HG03064 (cell line): ENCODE measurements at regions not wholly inside any gene's neighbourhood (a gene's known extent, or its start where the extent isn't known, plus 50 kb on each side); places are given as distances from the start of the nearest gene placed in this dataset.

Experiments used
- ATAC-seq: cut with Tn5 transposase; IDR thresholded peaks from one replicate; pipeline ENCODE4 v1.9.1; 2021; ENCODE audit warnings: low read depth; ENCODE audit not compliant: unreplicated experiment

DNA sequence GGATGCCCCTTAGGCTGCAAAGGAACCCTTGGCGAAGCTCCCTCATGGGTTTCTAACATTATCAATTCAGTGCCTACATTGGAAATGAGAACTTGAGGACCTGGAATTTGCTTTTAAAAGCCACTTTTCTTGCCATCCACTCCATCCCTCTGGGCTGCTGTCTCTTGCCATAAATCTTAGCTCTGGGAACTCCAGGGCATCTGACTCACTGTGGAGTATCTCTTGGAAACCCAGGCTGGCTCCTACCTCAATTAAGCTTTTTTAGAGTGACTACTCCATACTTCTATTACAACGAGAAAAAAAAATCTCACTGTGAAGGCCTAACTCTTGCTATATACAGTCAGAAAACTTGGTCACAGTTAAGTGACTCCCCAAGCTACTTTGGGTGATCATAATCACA, 227.2 kb upstream of the SETBP1 start:
- ATAC-seq, result no peak

DNA sequence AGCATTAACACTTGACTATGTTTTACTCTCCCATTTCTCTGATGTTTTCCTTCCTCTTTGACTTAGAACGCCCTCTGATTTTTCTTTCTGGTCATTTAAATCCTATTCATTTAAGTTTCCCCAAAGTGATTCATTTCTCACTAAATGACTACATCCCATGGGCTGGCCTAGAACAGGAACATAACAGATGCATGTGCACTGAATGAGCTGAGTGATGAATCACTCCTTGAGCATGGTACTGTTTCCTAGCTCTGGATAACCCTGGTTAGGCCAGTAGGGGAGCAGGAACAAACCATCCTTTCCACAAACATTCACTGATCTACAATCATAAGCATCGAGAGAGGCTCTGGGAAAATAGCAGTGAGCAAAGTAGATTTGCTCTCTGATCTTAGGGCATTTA, 221.9 kb upstream of the SETBP1 start:
- no peak for ATAC-seq

DNA sequence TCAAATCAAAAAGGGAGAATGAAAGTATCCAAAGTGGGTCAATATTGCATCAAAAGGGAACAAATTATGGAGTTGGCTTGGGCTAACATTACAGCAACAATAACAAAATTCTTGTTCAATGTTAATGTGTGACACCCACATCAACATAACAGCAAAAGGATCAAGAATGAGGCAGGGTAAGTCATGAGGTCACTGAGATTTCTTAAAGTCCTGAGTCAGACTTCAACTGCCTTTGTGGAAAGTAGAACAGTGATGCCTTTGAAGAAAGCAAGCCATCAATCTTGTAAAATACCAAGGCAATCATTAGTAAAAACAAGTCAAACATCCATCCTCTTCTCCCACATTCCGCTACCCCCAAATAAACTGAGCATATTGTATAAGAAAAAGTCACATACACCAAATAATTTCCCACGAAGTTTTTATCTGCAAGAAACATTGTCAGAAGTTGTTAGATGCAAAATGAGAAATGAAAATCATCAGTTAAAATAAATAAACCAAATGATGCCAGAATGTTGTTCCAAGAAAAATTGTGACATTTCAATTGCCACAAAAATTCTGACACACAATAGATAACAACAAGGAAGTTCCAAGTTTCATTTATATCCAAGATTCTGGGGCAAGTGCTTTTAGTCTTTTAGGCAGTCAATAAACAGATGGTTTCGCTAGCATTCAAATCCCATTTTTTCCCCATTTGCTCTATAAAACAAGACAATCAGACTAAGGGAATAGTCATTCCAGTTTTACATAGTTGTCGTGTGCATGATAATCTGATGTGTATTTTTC, 216.1 kb upstream of the SETBP1 start:
- ATAC-seq, result no peak

DNA sequence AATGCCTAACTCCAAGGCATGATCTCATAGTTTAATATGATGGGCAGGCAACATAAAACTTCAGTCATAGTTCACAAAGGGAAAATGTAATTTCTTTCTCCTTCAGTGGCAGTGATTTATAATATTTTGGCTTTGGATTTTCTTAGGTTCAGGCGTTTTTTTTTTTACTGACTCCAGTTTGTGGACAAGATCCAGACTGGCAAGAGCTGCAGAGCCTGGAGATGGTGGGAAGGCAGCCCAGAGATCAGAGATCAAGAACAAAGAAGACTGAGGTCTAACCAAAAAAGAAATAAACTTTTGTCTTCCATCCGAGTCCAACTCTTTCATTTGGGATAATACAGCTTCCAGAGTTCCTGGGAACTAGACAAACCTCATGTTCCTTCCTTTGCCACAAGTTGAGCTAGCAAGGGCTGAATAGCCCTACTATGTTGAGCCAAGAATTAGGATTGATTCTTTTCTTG, 215.3 kb upstream of the SETBP1 start:
- ATAC-seq, result no peak

DNA sequence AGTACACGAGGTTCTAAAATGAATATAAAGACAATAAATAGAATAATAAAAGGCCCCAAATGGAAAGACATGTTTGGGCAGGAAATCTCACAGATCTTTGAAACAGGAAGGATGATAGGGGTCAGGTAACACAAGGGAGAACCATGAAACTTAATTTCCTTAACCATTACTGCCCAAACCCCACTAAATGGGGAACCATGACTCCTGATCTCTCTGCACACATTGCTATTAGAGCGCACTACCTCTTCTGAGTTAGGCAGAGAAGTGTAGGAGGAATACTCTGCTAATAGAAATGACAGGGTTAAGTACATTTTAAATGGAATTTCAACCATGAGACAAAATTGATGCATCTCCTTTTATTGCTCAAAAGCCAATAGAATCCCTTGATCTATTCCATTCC, 213.7 kb upstream of the SETBP1 start:
- no peak for ATAC-seq

DNA sequence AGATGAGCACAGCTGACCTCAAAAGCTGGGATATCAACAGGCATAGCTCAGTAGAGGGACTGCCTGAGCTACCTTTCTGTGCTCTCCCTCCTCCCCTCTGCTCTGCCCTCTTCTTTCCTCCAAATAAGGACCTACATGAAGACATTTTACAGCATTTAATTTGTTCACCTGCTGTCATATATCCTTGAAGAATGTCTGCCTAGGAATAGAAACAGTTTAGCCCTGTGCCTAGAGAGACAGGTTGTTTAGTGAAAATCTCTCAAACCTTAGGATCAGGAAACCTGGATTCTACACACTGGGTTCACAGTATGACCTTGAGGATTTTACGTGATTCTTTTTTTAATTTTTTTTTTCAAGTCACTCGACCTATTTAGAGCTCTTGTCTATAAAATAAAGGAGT, 213.0 kb upstream of the SETBP1 start:
- no peak for ATAC-seq

DNA sequence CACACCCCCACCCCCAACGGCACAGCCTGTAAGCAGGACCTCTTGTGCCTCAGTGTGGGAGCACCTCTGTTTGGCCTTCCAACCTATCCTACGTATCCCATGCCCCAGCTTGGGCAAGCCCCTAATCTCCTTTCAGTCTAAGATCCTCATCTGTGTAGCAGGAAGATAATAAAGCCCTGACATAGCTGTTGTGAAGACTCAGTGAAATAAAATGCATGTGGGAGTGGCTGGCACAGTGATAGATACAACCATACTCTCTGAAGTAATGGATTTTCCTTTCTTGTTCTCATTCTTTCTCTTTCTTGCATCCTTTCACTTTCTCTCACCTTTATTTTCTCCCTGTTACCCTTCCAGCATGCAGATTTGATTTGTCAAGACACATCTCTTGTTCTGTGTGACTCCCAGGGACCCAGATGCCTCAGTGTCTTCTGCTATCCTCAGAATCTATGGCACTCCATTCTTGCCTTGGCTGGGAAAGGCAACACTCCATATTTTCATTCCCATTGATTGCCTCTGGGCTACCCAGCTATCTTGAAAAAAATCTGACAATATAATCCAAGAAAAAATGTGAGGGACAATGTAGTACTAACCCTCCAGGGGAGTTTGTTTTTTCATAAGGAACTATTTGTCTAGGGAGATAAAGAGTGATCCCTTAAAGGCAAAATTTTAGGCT, 207.2 kb upstream of the SETBP1 start:
- ATAC-seq, result no peak

DNA sequence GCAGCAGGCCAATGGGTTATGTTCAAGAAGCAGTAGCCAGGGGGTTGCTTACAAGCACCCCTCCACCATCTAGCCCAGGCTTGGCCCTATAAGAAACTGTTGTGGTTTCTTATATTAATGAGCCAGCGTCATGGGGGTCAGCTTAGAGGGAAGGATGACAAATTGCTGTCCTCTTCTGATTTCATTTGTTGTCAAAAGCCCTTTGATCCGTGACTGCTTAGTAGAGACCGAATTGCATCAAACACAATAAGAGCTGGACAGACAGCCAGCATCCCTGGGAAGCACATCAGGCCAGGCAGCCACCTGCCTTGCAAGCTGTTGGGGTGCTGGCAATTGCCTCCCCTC, 206.6 kb upstream of the SETBP1 start:
- ATAC-seq, result no peak

DNA sequence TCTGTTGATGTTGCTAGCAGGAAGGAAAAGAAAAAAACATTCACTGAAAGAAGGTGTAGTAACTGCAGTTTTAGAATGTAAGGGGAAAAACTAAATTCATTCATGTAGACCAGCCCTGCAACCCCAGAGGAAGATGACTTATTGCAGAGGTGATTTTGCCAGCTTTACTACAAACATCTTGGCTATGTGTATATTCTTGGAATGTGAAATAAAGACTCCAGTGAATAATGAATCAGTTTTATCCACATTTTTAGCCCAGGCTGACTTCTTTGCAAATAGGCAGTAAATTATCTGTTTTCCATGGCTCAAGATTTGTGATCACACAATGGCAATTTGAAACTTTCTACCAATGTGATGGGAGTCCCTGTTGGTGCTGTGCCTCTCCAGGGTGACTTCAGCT, 206.1 kb upstream of the SETBP1 start:
- ATAC-seq, result no peak

DNA sequence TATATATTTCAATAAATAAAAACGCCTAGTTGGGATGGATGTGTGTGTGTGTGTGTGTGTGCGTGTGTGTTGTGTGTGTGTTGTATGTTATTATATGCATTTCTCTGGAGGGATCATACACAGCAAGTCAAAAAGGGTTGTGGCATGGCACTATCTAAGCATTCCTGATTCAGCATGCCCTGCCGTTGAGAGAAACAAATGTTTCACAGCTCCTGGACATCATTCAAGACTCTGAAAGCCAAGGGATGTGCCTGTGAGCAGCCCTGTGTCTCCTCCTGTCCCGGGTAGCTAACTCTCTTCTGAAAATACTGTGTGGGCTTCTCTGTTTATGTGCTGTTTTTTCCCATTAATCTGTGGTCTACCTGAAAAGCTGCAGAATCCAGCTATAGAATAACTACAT, 197.9 kb upstream of the SETBP1 start:
- no peak for ATAC-seq

DNA sequence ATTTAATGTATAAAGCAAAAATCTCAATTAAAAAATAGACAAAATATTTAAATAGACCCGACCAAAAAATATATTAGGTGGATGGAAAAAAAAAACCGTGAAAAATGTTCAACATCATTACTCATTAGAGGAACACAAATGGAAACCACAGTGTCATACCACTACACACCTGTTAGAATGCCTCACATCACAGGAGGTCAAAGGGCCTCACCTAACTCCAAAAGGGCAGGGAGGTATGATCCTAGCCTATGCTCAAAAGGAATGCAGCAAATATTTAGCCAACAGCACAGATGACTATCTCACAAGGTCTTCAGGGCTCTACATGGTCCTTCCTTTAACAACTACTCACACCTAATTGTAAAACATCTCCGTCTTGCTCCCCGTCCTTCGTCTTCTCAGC, 185.5 kb upstream of the SETBP1 start:
- ATAC-seq, result no peak

DNA sequence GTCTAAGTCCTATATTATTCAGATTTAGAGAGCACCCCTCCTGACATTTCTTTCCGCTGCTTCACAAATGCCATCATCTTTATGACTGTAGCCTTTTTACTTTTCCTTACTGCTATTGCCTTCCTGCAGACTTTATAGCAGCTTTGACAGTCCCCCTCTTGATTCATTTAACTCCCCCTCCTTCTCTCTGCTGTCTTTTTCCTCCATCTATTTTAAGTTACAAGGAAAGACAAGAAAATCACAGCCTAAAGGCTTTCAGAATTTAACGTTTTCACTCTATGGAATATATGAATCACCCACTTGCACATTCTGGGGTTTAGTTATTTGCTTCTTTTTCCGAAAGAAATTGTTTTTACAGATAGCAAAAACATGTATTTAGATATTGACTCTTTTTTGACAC, 183.4 kb upstream of the SETBP1 start:
- no peak for ATAC-seq

DNA sequence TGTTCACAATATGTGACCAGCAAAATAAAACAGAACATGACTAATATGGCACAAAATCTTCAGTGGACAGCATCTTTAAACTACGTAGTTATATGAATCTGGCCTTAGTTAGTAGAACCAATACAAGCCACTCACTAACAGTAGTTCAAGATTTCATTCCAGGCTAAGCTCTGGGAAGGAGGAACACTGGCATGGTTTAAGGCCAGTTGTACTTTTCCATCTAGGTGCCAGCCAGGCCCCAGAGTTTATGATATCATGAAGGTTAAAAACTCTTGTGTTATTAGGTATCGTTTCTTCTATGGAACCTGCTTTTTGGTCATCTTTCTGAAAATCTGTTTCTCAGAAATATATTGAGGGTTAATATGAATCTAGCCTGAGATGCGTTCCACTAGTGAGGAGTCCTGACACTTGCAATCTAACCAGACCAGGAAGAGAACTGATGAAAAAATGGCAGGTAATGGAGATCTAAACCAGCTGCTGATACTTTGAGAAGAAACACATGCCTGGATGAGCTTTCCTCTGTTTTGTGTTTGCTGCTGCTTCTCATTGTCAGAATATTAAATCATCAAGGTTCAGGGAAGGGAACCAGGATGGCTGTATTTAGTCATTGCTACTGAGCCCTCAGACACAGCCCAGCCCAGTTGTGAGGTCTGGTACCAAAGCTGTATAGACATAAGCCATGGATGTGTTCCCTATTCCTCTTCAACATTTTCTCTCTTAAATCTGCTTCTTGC, 182.8 kb upstream of the SETBP1 start:
- no peak for ATAC-seq

DNA sequence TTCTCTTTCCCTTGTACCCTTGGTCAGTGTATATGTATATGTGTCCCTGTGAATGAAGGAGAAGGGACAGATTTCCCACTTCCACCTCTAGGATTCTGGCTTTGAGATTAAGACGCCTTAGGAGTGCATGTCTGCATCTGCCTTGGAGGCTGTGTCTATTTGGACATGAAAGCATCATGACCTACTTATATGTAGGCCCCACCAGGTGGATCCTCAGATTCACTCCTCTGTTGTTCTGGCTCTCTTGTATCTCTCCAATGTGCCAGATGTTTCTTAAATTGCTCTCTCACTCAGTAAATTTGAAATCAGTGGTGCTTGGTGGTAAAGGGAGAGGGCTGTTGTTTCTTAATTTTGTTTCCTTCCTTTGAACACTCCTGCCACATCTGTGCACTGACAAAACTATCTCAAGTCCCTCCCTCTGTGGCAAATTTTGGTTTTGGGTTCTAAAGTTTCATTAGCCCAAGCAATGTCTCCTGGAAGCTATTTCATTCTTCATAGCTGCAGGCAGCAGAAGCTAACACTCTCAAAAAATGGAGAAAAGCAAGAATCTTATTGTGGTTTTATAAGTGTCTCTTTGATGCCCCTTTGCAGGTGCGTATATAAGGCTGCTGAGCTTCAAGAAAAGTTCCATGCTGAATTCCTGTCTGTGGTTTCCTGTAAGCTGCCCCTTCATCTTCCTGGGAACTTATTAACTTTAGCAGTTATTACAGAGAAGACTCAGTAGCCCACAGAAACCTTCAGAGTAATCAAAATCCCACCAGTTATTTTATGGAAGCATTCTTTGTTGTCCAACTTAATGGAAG, 179.7 kb upstream of the SETBP1 start:
- no peak for ATAC-seq

DNA sequence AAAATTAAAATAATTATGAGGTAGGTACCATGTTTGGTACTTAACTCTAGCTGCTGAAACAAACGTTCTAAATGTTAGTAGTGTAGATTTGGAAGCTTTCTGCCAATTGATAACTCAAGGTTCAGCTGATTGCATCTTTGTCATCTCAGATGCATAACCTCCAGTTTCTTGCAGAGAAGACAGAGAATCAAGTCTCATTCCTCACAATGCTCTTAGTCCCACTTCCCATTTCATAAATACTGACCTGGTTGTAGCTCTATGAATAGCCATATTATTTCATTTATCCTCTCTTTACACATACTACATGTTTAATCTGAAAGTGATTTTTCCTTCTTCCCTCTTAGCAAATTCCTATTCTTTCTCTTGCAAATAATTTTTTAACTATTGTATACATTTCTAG, 178.5 kb upstream of the SETBP1 start:
- no peak for ATAC-seq

DNA sequence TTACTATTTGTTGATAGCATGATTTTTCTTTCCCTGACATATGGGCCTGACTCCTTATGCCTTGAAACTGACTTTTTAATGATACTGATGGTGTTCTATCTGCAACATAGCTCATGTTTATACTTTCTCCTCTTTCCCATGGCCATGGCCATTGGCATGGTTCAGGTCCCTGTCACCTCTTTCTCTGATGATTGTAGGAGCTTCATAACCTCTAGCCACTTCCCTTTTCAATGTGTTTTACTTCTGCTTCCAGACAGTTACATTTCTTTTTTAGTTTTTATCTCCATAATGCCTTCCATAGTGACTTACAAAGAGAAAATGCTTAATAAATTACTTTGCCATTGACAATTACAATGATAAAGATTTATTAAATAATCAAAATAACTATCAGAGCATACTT, 177.9 kb upstream of the SETBP1 start:
- ATAC-seq, result no peak

DNA sequence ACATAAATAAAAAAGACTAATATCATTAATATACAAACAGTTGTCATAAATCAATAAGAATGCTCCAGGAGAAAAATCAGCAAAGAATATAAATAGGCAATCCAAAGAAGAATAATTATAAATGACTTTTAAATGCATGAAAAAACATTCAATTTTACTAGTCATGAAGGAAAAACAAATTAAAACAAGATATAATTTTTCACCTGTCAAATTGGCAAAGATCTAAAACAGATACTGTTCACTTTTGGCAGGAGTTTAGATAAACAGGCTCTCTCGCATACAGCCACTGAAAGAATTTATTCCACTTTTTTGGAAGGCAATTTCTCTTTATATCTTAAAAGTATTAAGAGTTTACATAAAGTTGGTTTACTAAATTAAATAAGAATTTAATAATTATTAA, 176.8 kb upstream of the SETBP1 start:
- no peak for ATAC-seq

DNA sequence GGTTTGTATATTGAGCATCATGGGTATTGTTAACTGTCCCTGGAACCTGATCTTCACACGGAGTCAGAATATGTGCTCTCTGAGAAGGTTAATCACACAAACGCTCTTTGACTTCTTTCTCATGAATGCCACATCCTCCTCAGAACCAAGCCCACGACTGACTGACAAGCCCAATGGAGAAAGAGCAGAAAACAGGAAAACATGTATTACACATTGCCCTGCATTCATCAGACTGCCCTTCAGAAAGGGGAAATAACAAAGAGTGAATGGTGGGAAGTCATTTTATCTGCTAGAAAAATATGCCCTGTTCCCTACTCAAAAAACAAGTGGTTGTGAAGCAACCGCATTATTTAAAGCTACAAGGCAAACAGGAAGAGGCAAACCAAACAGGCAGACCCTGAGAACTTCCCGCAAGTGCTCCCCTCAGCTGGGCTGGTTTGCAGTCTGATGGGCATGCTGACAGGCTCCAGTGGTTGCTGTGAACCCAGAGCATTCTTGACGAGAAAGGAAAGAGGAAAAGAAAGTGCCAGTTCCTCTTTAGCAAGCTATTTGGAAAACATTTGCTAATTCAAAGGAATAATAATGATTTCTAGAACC, 172.9 kb upstream of the SETBP1 start:
- no peak for ATAC-seq

DNA sequence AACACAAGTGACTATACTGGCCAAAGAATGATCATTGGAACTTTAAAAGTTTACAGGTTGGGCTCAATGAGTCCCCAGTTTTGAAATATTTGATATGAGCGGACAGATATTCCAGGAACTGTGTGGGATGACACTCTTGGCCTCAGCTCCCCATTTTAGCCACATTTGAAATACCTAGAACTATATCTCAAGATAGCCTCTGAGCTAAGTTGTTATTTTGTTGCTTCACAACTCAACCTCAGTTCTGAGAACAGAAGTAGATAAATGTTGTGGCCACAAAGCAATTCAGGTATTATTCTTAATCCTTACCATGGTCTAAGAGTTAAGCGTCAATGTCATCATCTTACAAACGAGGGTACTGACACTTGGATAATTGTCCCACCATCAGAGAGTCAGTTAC, 172.2 kb upstream of the SETBP1 start:
- ATAC-seq, result no peak

DNA sequence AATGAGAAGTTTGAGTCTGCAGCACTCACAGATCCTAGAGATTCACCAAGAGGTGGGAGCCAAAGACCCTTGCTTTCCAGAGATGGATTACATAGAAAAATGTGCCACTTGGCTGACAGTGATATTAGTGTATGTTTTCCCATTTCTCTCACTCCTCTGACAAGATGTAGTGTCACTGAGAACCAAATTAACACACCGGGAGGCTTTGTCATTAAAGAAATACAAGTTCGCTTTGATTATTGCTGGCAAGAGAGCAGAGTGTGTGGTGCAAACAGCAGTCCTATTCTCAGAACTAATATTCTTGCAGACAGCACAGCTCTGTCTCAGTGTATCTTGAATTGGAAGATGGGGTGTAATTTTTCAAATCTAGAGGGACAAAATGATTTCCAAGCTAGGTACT, 171.6 kb upstream of the SETBP1 start:
- no peak for ATAC-seq

DNA sequence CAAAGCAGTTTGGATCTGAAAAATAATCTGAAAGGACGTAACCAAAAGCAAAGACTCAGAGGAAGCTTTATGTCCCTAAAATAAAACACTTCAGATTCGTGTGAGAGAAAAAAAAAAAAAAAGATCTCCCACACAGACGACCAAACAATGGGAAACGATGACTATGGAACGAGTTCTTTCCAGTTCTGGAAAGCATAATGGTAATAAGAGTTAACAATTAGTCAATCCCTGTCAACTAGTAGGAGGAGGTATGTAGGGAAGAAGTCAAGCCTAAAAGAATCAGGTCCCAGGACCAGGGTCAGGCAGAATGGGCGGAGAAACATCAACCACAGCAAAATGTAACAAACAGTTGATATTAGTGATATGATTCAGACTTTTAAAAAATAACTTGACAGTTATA, 170.3 kb upstream of the SETBP1 start:
- ATAC-seq, result no peak
